ENCODE measurements at regions not wholly inside any gene's neighbourhood (a gene's known extent, or its start where the extent isn't known, plus 50 kb on each side); places are given as distances from the start of the nearest gene placed in this dataset.

- ChIA-PET POLR2A (ENCODE audit: low non-redundant PET) (no interaction called here), CTCF (interaction anchor here (0.6 to 1.0 kb wide), 2 partner anchors 47 to 733 kb away, joined by 3 read pairs; no protein-coding TSS in a partner anchor)
- no peak overlapping the region for H3K27ac ChIP-seq
- no peak for TF ChIP-seq CTCF (conservative IDR thresholded peaks at IDR 0.05; ENCODE audit: low read depth)
- DNase-seq (ENCODE audit: low spot score): no peak
These were observed 94.9 kb upstream of the NKX1-1 start for GRCh38 chr4:1500966-1501753.

- H3K27ac ChIP-seq: no peak overlapping the region
- DNase-seq (ENCODE audit: low spot score): no peak
- POLR2A ChIA-PET (ENCODE audit: low non-redundant PET): no interaction called here
- TF ChIP-seq CTCF (conservative IDR thresholded peaks at IDR 0.05; ENCODE audit: low read depth): no peak
- CTCF ChIA-PET: no interaction called here
These were observed 94.2 kb upstream of the NKX1-1 start for GRCh38 chr4:1500231-1500965.

DNA sequence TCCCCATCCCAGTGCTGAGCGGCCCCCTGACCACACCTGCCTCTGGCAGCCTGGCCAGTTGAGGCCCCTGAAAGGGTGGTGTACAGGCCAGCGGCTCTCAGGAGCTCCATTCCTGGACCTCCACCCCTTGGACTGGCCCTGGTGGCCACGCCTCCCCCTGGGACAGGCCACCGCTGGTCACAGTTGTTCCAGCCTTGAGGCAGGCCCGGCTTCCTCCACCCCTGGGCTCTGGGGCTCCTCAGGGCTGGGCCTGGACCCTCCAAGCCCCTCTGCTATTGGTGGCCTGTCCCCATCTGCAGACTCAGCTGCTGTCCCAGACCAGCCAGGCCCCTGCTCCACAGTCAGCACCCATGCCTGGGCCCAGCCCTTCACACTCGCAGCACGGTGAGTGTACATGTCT is 93.2 kb upstream of the NKX1-1 start:
- no peak for DNase-seq (ENCODE audit: low spot score)
- TF ChIP-seq CTCF (conservative IDR thresholded peaks at IDR 0.05; ENCODE audit: low read depth): no peak
- no peak overlapping the region for H3K27ac ChIP-seq
- ChIA-PET POLR2A (ENCODE audit: low non-redundant PET) (no interaction called here), CTCF (no interaction called here)

DNA sequence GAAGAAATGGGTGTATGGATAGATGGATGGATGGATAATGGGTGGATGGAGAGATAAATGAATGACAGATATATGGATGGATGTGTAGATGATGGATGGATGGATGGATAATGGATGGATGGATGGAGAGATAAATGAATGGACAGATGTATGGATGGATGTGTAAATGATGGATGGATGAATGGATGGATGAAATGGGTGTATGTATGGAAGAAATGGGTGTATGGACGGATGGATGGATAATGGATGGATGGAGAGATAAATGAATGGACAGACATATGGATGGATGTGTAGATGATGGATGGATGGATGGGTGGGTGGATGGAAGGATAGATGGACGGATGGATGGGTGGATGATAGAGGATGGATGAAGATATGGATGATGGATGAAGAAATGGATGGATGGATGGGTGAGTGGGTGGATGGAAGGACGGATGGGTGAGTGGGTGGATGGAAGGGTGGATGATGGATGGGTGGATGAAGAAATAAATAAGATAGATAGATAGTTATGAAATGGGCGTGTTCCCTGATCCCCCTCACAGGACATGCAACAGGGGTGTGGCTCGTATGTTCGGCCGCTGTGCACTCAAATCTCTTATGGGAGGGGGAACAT is 91.1 kb upstream of the NKX1-1 start:
- ChIA-PET POLR2A (ENCODE audit: low non-redundant PET) (no interaction called here), CTCF (interaction anchor here (0.8 kb wide), 1 partner anchor 120 kb away, joined by 3 read pairs; no protein-coding TSS in a partner anchor)
- H3K27ac ChIP-seq: no peak overlapping the region
- DNase-seq (ENCODE audit: low spot score): no peak
- no peak for TF ChIP-seq CTCF (conservative IDR thresholded peaks at IDR 0.05; ENCODE audit: low read depth)

DNA sequence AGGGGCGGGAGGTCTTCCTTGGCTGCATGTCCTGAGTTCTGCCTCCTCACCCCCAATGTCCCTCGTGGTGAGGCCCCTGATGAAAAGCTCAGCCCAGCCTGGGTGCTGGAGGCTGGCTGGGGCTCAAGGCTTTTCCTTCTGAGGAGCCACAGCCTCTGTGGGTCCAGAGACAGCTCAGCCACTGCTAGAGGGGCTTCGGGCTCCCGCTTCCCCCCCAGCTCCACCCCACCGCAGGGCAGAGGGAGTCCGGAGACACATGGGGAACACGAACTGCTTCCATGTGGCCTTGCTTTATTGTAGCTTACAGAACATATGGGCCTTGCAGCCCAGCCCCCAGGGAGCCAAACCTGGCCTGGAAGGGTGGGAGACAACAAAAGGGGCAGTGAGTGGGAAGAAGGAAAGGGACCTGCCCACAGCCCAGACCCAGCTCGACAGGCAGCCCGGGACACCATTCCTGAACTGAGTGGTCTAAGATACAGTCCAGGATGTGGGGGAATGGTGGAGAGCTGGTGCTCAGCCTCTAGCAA is 89.9 kb upstream of the NKX1-1 start:
- CTCF ChIA-PET: interaction anchor here (0.8 kb wide), 1 partner anchor 121 kb away, joined by 3 read pairs; no protein-coding TSS in a partner anchor

More for the DNA sequence above, 89.9 kb upstream of the NKX1-1 start:
- no peak overlapping the region for H3K27ac ChIP-seq
- TF ChIP-seq CTCF (conservative IDR thresholded peaks at IDR 0.05; ENCODE audit: low read depth): no peak
- DNase-seq (ENCODE audit: low spot score): no peak
- POLR2A ChIA-PET (ENCODE audit: low non-redundant PET): no interaction called here
